GM06990 (cell line): ENCODE measurements at regions not wholly inside any gene's neighbourhood (a gene's known extent, or its start where the extent isn't known, plus 50 kb on each side); places are given as distances from the start of the nearest gene placed in this dataset.

Source experiments
- DNase-seq: peaks from one replicate; pipeline ENCODE4 v3.0.0-alpha.2; 2011; ENCODE audit not compliant: insufficient read length; ENCODE audit errors: extremely low read depth
- H3K27me3 ChIP-seq: replicated peaks from 2 replicates; pipeline ENCODE4 v1.6.0; 2011; ENCODE audit warnings: low read length; ENCODE audit not compliant: control insufficient read depth, insufficient read depth
- H3K36me3 ChIP-seq: 2 replicates; pipeline ENCODE4 v1.5.1; 2011; ENCODE audit warnings: low read length; ENCODE audit not compliant: control insufficient read depth, insufficient read depth
- H3K4me3 ChIP-seq: replicated peaks from 2 replicates; pipeline ENCODE4 v1.5.1; 2011; ENCODE audit warnings: low read depth, mild to moderate bottlenecking, control low read depth, low read length
- CTCF ChIP-seq: IDR thresholded peaks from 2 replicates; pipeline ENCODE4 v1.5.1; 2011; ENCODE audit warnings: low read length, control low read depth, mild to moderate bottlenecking, inconsistent platforms; ENCODE audit not compliant: insufficient read depth, poor library complexity, severe bottlenecking

GRCh38 chr4:82235346-82235745 lies 138.4 kb downstream of the HNRNPD start:
- no peaks in the 10 kb centered on the region for H3K36me3 ChIP-seq
- H3K4me3 ChIP-seq = no peak overlapping the region
- DNase-seq = no peak
- no peaks in the 10 kb centered on the region for H3K27me3 ChIP-seq
- no peak for TF ChIP-seq CTCF

- no peak for DNase-seq
- H3K36me3 ChIP-seq = no peaks in the 10 kb centered on the region
- H3K4me3 ChIP-seq = no peak overlapping the region
- no peaks in the 10 kb centered on the region for H3K27me3 ChIP-seq
- no peak for TF ChIP-seq CTCF
Observed at GRCh38 chr4:82232891-82233290, 140.9 kb downstream of the HNRNPD start.

- no peak for DNase-seq
- no peaks in the 10 kb centered on the region for H3K27me3 ChIP-seq
- no peak overlapping the region for H3K4me3 ChIP-seq
- no peak for TF ChIP-seq CTCF
- no peaks in the 10 kb centered on the region for H3K36me3 ChIP-seq
Observed at GRCh38 chr4:82231806-82232205, 142.0 kb downstream of the HNRNPD start.

GRCh38 chr4:82230306-82230705 lies 143.5 kb downstream of the HNRNPD start:
- no peaks in the 10 kb centered on the region for H3K27me3 ChIP-seq
- H3K4me3 ChIP-seq = no peak overlapping the region
- no peak for DNase-seq
- no peaks in the 10 kb centered on the region for H3K36me3 ChIP-seq
- TF ChIP-seq CTCF = no peak

- no peak for TF ChIP-seq CTCF
- Histone ChIP-seq H3K4me3 (no peak overlapping the region), H3K36me3 (no peaks in the 10 kb centered on the region), H3K27me3 (no peaks in the 10 kb centered on the region)
- no peak for DNase-seq
Observed at GRCh38 chr4:82225030-82225429, 148.8 kb downstream of the HNRNPD start.

- Histone ChIP-seq H3K27me3 (no peaks in the 10 kb centered on the region), H3K36me3 (no peaks in the 10 kb centered on the region), H3K4me3 (no peak overlapping the region)
- no peak for TF ChIP-seq CTCF
- DNase-seq = no peak
Observed at GRCh38 chr4:82223715-82224114, 150.1 kb downstream of the HNRNPD start.
